ENCODE measurements at regions not wholly inside any gene's neighbourhood (a gene's known extent, or its start where the extent isn't known, plus 50 kb on each side); places are given as distances from the start of the nearest gene placed in this dataset.
"Not testable (repeated sequence)": the region's sequence is repeated elsewhere in the genome, so short reads cannot be mapped to it uniquely, and the experiment has no call there.

DNA sequence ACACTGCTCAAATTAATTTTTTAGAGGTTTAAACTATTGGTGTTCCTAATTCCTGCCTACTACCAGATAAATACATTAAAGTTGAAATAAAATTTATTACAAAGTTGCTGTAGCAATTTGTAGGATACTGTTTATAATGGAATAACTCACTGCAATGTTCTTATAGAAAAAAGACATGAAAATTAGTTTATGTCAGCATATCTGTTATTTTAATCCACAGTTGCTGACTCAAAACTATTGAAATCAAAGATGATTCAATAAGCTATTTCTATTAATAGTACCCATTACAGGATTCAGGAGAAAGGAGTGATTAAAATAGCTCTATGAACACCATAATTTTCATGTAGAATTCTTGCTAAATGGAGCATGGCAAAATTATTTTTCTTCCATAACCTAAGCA, 764.4 kb upstream of the NUDT12 start:
- no peak overlapping the region for H3K27ac ChIP-seq
- no peak overlapping the region for H3K4me2 ChIP-seq
- no peak for TF ChIP-seq Cebpa-rat (IDR thresholded peaks at IDR 0.05)

DNA sequence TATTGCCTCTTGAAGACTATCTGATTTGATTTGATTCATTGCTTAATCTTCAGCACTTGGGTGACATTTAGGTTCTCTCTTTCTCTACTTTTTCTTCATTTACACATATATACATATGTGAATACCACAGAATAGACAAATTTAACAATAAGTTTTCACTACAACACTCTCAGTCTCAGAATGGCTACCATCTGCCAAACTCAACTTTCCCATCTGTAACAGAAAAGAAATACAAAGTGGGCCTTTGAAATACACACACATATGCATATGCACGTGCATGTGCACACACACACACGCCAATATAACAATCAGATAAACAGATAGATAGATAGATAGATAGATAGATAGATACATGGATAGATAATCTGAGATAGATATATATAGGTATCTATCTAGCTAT, 762.8 kb upstream of the NUDT12 start:
- Histone ChIP-seq H3K4me3 (no peak overlapping the region), H3K4me1 (no peaks in the 10 kb centered on the region), H3K9ac (no peak overlapping the region), H3K27ac (no peak overlapping the region), H3K27me3 (no peaks in the 10 kb centered on the region), H3K9me3 (replicated peaks in 1 of 11) (no peaks in the 10 kb centered on the region), H4K20me1 (no peaks in the 10 kb centered on the region), H3K4me2 (no peak overlapping the region), H3K36me3 (no peaks in the 10 kb centered on the region)
- no peak for TF ChIP-seq Cebpa-rat (IDR thresholded peaks at IDR 0.05)

More for the DNA sequence above, 764.4 kb upstream of the NUDT12 start:
- Histone ChIP-seq H3K9ac (no peak overlapping the region), H3K36me3 (no peaks in the 10 kb centered on the region), H3K4me3 (no peak overlapping the region), H4K20me1 (no peaks in the 10 kb centered on the region), H3K4me1 (no peaks in the 10 kb centered on the region), H3K9me3 (replicated peaks in 1 of 11) (peaks cover 0 to 8% (median 0%) of the 10 kb centered on the region in 11 experiments; a peak in 1 of 22 replicates), H3K27me3 (no peaks in the 10 kb centered on the region)

DNA sequence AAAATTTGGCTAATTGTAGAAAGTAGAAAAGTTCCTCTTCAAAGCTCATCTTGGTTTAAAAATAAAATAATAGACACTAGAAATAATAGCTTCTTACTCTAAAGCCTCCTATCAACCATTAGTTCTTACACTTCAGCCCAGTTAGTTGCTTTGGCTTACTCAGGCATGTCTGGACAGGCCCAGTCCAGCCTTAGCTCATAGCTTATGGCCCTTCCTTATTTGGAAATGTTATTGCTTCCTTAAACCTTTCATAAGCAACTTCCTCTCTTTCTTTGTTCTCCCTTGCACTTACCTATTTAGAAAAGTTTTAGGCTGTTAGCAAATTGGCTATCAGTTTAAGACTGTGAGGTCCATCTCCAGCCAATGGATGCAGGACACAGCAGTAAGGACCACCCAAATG, 754.1 kb upstream of the NUDT12 start:
- Histone ChIP-seq H3K9me3 (replicated peaks in 1 of 11) (peaks cover 13 to 39% (median 19%) of the 10 kb centered on the region in 11 experiments; a peak in 20 of 22 replicates), H3K27ac (peak overlapping the region in 4 of 11 experiments; percentile 30 to 49 (median 42); a peak in 8 of 22 replicates)
- not testable (repeated sequence) for H4K20me1 ChIP-seq, H3K36me3 ChIP-seq, H3K9ac ChIP-seq, H3K4me1 ChIP-seq, H3K4me3 ChIP-seq, H3K4me2 ChIP-seq, H3K27me3 ChIP-seq

- Histone ChIP-seq H3K36me3 (peaks cover 0 to 5% (median 0%) of the 10 kb centered on the region in 11 experiments; a peak in 1 of 22 replicates), H3K4me1 (no peaks in the 10 kb centered on the region), H3K27me3 (no peaks in the 10 kb centered on the region), H3K4me2 (no peak overlapping the region), H4K20me1 (no peaks in the 10 kb centered on the region), H3K4me3 (no peak overlapping the region), H3K9me3 (replicated peaks in 1 of 11) (peaks cover 7 to 18% (median 9%) of the 10 kb centered on the region in 11 experiments; a peak in 20 of 22 replicates), H3K9ac (no peak overlapping the region), H3K27ac (no peak overlapping the region)
- TF ChIP-seq Cebpa-rat (IDR thresholded peaks at IDR 0.05) = no peak
These were observed 749.9 kb upstream of the NUDT12 start for GRCh38 chr5:104312481-104312880.

- no peaks in the 10 kb centered on the region for H3K27me3 ChIP-seq
- H3K27ac ChIP-seq = no peak overlapping the region
- H3K4me2 ChIP-seq = peak overlapping the region in 3 of 11 experiments; percentile 12 to 32 (median 14); a peak in 2 of 22 replicates
- H3K4me3 ChIP-seq = no peak overlapping the region
- H3K4me1 ChIP-seq = peaks cover 0 to 8% (median 0%) of the 10 kb centered on the region in 10 experiments; a peak in 2 of 20 replicates
- H3K9ac ChIP-seq = no peak overlapping the region
- no peaks in the 10 kb centered on the region for H3K36me3 ChIP-seq
- no peaks in the 10 kb centered on the region for H4K20me1 ChIP-seq
- H3K9me3 ChIP-seq (replicated peaks in 1 of 11) = no peaks in the 10 kb centered on the region
- no peak for TF ChIP-seq Cebpa-rat (IDR thresholded peaks at IDR 0.05)
These were observed 743.0 kb upstream of the NUDT12 start for GRCh38 chr5:104305602-104306001.

DNA sequence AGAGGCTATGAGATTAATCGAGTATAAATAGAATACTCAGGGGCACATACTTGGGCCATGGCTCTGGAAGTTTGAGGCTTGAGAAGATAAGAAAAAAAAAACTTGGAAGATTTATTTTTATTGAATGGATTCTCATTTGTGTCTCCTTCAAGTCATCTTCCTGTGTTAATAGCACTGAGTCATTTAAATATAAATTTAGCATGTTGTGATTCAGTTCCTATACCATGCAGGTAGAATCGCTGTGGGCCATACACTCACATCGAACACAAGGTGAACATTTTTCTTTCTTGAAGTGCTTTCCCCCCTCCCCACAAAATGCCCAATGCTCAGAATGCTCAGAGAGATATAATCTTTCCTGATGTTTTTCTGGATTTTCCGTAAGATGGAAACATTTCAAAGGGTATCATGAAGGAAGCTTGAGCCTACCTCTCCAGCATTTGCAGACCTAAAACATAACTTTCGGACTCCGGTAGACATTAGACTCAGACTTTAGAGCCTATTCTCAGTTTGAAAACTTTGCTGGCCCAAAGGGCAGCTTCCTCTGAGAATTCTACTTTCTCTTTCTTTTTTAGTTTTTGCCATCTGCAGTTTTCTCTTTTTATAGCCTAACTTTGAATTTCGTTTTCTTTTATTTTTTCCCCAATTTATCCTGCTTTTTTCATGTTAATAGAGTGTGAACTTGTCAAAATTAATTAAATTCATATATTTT, 737.6 kb upstream of the NUDT12 start:
- Histone ChIP-seq H3K4me2 (no peak overlapping the region), H3K27me3 (no peaks in the 10 kb centered on the region), H3K9ac (no peak overlapping the region), H4K20me1 (no peaks in the 10 kb centered on the region), H3K4me1 (0 out of 20 replicates have a peak, but pooled peaks cover 0 to under 1% (median 0%) of the 10 kb centered on the region in 10 experiments), H3K36me3 (no peaks in the 10 kb centered on the region), H3K27ac (no peak overlapping the region), H3K4me3 (no peak overlapping the region), H3K9me3 (replicated peaks in 1 of 11) (no peaks in the 10 kb centered on the region)
- TF ChIP-seq Cebpa-rat (IDR thresholded peaks at IDR 0.05) = no peak

DNA sequence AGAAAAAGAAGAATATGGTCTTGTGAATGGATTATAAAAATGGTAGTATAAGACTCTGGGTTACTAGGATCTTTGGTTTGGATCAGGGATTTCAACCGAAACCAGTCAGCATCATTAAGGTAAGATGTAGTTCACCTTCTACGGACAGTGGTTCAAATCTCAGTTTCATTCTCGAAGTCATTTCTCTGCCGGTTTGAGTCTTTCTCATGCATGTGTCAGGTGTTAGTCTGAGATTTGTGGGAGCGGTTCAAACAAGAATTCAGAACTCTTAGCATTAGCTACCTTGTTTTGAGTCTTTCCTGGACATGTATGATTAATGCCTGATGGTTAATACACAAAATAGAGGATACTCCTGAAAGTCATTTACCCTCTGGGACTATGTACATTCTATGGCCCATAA, 735.9 kb upstream of the NUDT12 start:
- Histone ChIP-seq H3K9me3 (replicated peaks in 1 of 11) (no peaks in the 10 kb centered on the region), H3K4me1 (no peaks in the 10 kb centered on the region), H4K20me1 (no peaks in the 10 kb centered on the region), H3K4me3 (no peak overlapping the region), H3K27ac (no peak overlapping the region), H3K27me3 (no peaks in the 10 kb centered on the region), H3K4me2 (no peak overlapping the region), H3K36me3 (no peaks in the 10 kb centered on the region), H3K9ac (no peak overlapping the region)
- no peak for TF ChIP-seq Cebpa-rat (IDR thresholded peaks at IDR 0.05)

- Histone ChIP-seq H4K20me1 (no peaks in the 10 kb centered on the region), H3K27ac (no peak overlapping the region)
These were observed 734.5 kb upstream of the NUDT12 start for GRCh38 chr5:104297076-104297475.

DNA sequence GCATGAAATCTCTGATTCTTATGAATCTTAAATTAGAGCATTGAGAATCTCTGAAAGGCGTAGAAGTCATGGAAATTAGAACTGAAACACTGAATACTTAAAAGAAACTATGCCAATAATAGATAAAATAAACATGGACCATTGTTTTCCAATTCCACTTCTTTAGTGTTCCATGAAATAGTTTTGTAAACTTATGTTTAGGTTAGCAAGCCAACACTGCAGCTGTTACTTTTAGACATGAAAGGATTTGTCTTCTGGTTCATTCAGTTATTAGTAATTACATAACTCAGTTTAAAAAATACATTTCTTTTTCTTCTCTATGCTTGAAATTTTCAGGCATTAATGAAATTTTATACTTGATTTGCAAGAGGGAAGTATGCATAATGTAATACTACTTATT, 733.4 kb upstream of the NUDT12 start:
- TF ChIP-seq Cebpa-rat (IDR thresholded peaks at IDR 0.05) = no peak
- Histone ChIP-seq H3K4me3 (no peak overlapping the region), H3K4me1 (no peaks in the 10 kb centered on the region), H3K27ac (no peak overlapping the region), H3K9ac (no peak overlapping the region), H3K4me2 (no peak overlapping the region), H3K9me3 (replicated peaks in 1 of 11) (no peaks in the 10 kb centered on the region), H4K20me1 (no peaks in the 10 kb centered on the region), H3K27me3 (no peaks in the 10 kb centered on the region), H3K36me3 (no peaks in the 10 kb centered on the region)

More at GRCh38 chr5:104297076-104297475, 734.5 kb upstream of the NUDT12 start:
- Histone ChIP-seq H3K4me2 (no peak overlapping the region), H3K4me3 (no peak overlapping the region), H3K9me3 (replicated peaks in 1 of 11) (no peaks in the 10 kb centered on the region), H3K9ac (no peak overlapping the region), H3K36me3 (no peaks in the 10 kb centered on the region), H3K4me1 (no peaks in the 10 kb centered on the region), H3K27me3 (no peaks in the 10 kb centered on the region)
- no peak for TF ChIP-seq Cebpa-rat (IDR thresholded peaks at IDR 0.05)

DNA sequence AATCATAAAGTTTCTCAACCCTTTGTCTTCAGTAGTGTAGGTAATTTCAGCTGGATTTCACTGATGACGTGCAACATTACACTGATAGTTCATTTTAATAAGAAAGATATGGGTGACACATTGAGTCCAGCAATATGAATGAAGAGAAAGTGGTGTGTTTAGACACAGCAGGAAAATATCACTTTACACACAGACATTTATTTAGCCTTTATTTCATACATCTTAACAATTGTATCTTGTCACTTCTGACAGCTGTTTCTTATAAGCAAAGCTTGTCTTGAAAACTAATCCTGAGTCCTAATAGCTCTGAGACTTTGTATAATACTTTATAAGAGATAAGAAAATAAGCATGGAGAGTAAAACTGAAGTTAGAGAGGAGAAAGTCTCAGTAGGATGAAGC, 720.5 kb upstream of the NUDT12 start:
- no peak for TF ChIP-seq Cebpa-rat (IDR thresholded peaks at IDR 0.05)
- Histone ChIP-seq H3K4me3 (no peak overlapping the region), H3K36me3 (no peaks in the 10 kb centered on the region), H3K27ac (no peak overlapping the region), H3K9ac (no peak overlapping the region), H3K4me2 (no peak overlapping the region), H4K20me1 (no peaks in the 10 kb centered on the region), H3K27me3 (no peaks in the 10 kb centered on the region), H3K4me1 (no peaks in the 10 kb centered on the region), H3K9me3 (replicated peaks in 1 of 11) (no peaks in the 10 kb centered on the region)
